ENCODE measurements at regions not wholly inside any gene's neighbourhood (a gene's known extent, or its start where the extent isn't known, plus 50 kb on each side); places are given as distances from the start of the nearest gene placed in this dataset.
"Not testable (repeated sequence)": the region's sequence is repeated elsewhere in the genome, so short reads cannot be mapped to it uniquely, and the experiment has no call there.

- DNase-seq (ENCODE audit: low read depth in 2 of 3, low spot score in 2 of 3), result no peak
Measured at GRCh38 chr14:54010981-54011380, 54.4 kb upstream of the BMP4 start.

- no peak for DNase-seq (ENCODE audit: low read depth in 2 of 3, low spot score in 2 of 3)
Measured at GRCh38 chr14:54023027-54023426, 66.4 kb upstream of the BMP4 start.

- no peak for DNase-seq (ENCODE audit: low read depth in 2 of 3, low spot score in 2 of 3)
Measured at GRCh38 chr14:54025661-54026060, 69.0 kb upstream of the BMP4 start.

GRCh38 chr14:54026671-54027070 lies 70.0 kb upstream of the BMP4 start:
- no peak for DNase-seq (ENCODE audit: low read depth in 2 of 3, low spot score in 2 of 3)

- DNase-seq (ENCODE audit: low read depth in 2 of 3, low spot score in 2 of 3), result not testable (repeated sequence)
Measured at GRCh38 chr14:54030996-54031395, 74.4 kb upstream of the BMP4 start.

- DNase-seq (ENCODE audit: low read depth in 2 of 3, low spot score in 2 of 3), result not testable (repeated sequence)
Measured at GRCh38 chr14:54033285-54033684, 76.7 kb upstream of the BMP4 start.

GRCh38 chr14:54038724-54039123 lies 82.1 kb upstream of the BMP4 start:
- no peak for DNase-seq (ENCODE audit: low read depth in 2 of 3, low spot score in 2 of 3)

- no peak for DNase-seq (ENCODE audit: low read depth in 2 of 3, low spot score in 2 of 3)
Measured at GRCh38 chr14:54039311-54039710, 82.7 kb upstream of the BMP4 start.

- no peak for DNase-seq (ENCODE audit: low read depth in 2 of 3, low spot score in 2 of 3)
Measured at GRCh38 chr14:54040846-54041245, 84.2 kb upstream of the BMP4 start.

- DNase-seq (ENCODE audit: low read depth in 2 of 3, low spot score in 2 of 3), result no peak
Measured at GRCh38 chr14:54046250-54046649, 89.6 kb upstream of the BMP4 start.

GRCh38 chr14:54047645-54048308 lies 91.2 kb upstream of the BMP4 start:
- DNase-seq (ENCODE audit: low read depth in 2 of 3, low spot score in 2 of 3), result no peak

- DNase-seq (ENCODE audit: low read depth in 2 of 3, low spot score in 2 of 3), result no peak
Measured at GRCh38 chr14:54048311-54048710, 91.7 kb upstream of the BMP4 start.

- DNase-seq (ENCODE audit: low read depth in 2 of 3, low spot score in 2 of 3), result no peak
Measured at GRCh38 chr14:54048736-54049135, 92.1 kb upstream of the BMP4 start.

- no peak for DNase-seq (ENCODE audit: low read depth in 2 of 3, low spot score in 2 of 3)
Measured at GRCh38 chr14:54050759-54051158, 94.1 kb upstream of the BMP4 start.

GRCh38 chr14:54052696-54053385 lies 96.2 kb upstream of the BMP4 start:
- DNase-seq (ENCODE audit: low read depth in 2 of 3, low spot score in 2 of 3), result no peak

- no peak for DNase-seq (ENCODE audit: low read depth in 2 of 3, low spot score in 2 of 3)
Measured at GRCh38 chr14:54053386-54053745, 96.7 kb upstream of the BMP4 start.

- no peak for DNase-seq (ENCODE audit: low read depth in 2 of 3, low spot score in 2 of 3)
Measured at GRCh38 chr14:54058505-54058904, 101.9 kb upstream of the BMP4 start.

- DNase-seq (ENCODE audit: low read depth in 2 of 3, low spot score in 2 of 3), result no peak
Measured at GRCh38 chr14:54083549-54084239, 127.1 kb upstream of the BMP4 start.

GRCh38 chr14:54085232-54085761 lies 128.7 kb upstream of the BMP4 start:
- DNase-seq (ENCODE audit: low read depth in 2 of 3, low spot score in 2 of 3), result no peak

- DNase-seq (ENCODE audit: low read depth in 2 of 3, low spot score in 2 of 3), result no peak
Measured at GRCh38 chr14:54085841-54086240, 129.2 kb upstream of the BMP4 start.

- DNase-seq (ENCODE audit: low read depth in 2 of 3, low spot score in 2 of 3), result no peak
Measured at GRCh38 chr14:54086767-54087166, 130.1 kb upstream of the BMP4 start.

- DNase-seq (ENCODE audit: low read depth in 2 of 3, low spot score in 2 of 3), result no peak
Measured at GRCh38 chr14:54087376-54087775, 130.8 kb upstream of the BMP4 start.

Data from activated CD8-positive, alpha-beta memory T cell treated with anti-CD3 and anti-CD28 coated beads for 48 hours (primary cell).